ENCODE measurements at regions not wholly inside any gene's neighbourhood (a gene's known extent, or its start where the extent isn't known, plus 50 kb on each side); places are given as distances from the start of the nearest gene placed in this dataset.

DNA sequence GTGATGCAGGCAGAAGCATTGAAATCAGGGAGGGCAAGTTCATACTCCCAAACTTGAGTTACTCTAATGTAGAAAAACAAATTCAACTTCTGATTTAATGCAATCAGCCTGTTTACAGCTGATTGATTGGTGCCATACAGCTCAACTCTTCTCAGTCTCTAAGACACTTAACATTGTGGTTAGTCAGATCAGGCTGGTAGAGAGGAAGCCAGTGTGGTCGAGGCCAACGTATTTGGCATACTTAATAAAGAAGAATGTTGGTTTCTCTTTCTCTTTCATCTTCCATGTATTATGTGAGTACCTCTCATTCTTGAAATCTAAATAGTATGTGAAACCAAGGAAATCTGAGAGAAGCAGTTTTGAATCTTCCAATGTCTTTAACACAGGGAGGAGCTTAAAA is 255.0 kb upstream of the SLITRK1 start:
- Histone ChIP-seq H3K9me2 (ENCODE audit: insufficient read depth) (no peaks in the 10 kb centered on the region), H2AFZ (no peak overlapping the region), H3F3A (ENCODE audit: insufficient read depth) (no peaks in the 10 kb centered on the region), H3K4me2 (ENCODE audit: unreplicated experiment) (no peak overlapping the region), H3K79me2 (ENCODE audit: insufficient read depth) (no peaks in the 10 kb centered on the region), H3K4me3 (no peak overlapping the region), H3K4me1 (ENCODE audit: insufficient read depth) (no peaks in the 10 kb centered on the region), H3K9me3 (ENCODE audit: low read depth) (no peaks in the 10 kb centered on the region), H3K27ac (no peak overlapping the region), H4K20me1 (ENCODE audit: insufficient read depth) (no peaks in the 10 kb centered on the region), H3K27me3 (replicated peaks; ENCODE audit: insufficient read depth) (no peaks in the 10 kb centered on the region), H3K36me3 (ENCODE audit: low read depth) (no peaks in the 10 kb centered on the region), H3K9ac (no peak overlapping the region)
- DNase-seq = no peak
- in situ Hi-C loops (cut with MboI) = no loop called here
- TF ChIP-seq EZH2 (IDR thresholded peaks at IDR 0.05; ENCODE audit: insufficient read depth, poor library complexity, severe bottlenecking) (no peak), EZH2phosphoT487 (IDR thresholded peaks at IDR 0.05; ENCODE audit: insufficient read depth, low read depth) (no peak)
- WGBS, 2 experiments (ENCODE audit: low coverage in 1 of 2, low lambda C conversion rate in 2 of 2, missing lambda C conversion rate in 2 of 2) = 16 to 39% methylated on average over 2 of the region's 2 CpGs

DNA sequence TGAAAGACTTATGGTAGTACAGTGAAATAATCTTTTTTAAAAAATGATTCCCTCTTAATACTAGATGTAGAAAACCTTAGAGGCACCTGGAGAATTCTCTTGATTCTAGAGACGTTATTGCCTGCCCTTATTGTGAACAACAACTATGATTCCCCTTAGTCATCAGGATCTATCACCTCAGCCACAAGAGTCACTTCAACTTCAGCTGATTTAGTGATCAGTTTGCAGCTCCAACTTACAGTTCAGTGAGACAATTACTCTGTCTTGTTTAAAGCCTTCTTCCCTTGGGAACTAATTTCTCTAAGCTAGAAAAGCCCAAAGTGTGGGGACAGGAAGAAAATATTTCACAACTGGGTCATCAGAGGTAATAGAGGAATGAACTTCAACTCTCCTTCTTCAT is 254.3 kb upstream of the SLITRK1 start:
- H3K27me3 ChIP-seq (replicated peaks; ENCODE audit: insufficient read depth) = no peaks in the 10 kb centered on the region
- H3K9ac ChIP-seq = no peak overlapping the region
- H3K79me2 ChIP-seq (ENCODE audit: insufficient read depth) = no peaks in the 10 kb centered on the region
- DNase-seq = no peak
- H3K9me2 ChIP-seq (ENCODE audit: insufficient read depth) = no peaks in the 10 kb centered on the region
- H3K9me3 ChIP-seq (ENCODE audit: low read depth) = no peaks in the 10 kb centered on the region
- no peaks in the 10 kb centered on the region for H3K4me1 ChIP-seq (ENCODE audit: insufficient read depth)
- no peaks in the 10 kb centered on the region for H4K20me1 ChIP-seq (ENCODE audit: insufficient read depth)
- no peaks in the 10 kb centered on the region for H3F3A ChIP-seq (ENCODE audit: insufficient read depth)
- no peak overlapping the region for H3K4me2 ChIP-seq (ENCODE audit: unreplicated experiment)
- no peak for TF ChIP-seq EZH2 (IDR thresholded peaks at IDR 0.05; ENCODE audit: insufficient read depth, poor library complexity, severe bottlenecking)
- TF ChIP-seq EZH2phosphoT487 (IDR thresholded peaks at IDR 0.05; ENCODE audit: insufficient read depth, low read depth) = no peak
- no peak overlapping the region for H2AFZ ChIP-seq
- no peak overlapping the region for H3K27ac ChIP-seq
- H3K4me3 ChIP-seq = no peak overlapping the region
- in situ Hi-C loops (cut with MboI) = no loop called here
- no peaks in the 10 kb centered on the region for H3K36me3 ChIP-seq (ENCODE audit: low read depth)
- 6 to 7% methylated on average over 1 of the region's 1 CpG for WGBS, 2 experiments (ENCODE audit: low coverage in 1 of 2, low lambda C conversion rate in 2 of 2, missing lambda C conversion rate in 2 of 2)

DNA sequence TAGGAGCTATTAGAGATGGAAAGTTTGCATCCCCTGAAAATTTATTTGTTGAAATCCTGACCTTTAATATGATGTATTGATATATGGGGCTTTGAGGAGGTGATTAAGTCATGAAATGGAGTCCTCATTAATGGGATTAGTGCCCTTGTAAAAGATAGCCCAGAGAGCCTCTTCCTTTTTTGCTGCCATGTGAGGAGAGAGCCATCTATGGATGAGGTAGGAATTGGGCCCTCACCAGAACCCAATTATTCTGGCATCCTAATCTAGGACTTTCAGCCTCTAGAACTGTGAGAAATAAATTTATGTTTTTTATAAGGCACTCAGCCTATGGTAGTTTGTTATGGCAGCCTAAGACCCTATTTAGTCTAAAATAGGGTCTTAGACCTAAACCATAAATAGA is 250.2 kb upstream of the SLITRK1 start:
- Histone ChIP-seq H2AFZ (no peak overlapping the region), H3K9ac (no peak overlapping the region), H3K36me3 (ENCODE audit: low read depth) (no peaks in the 10 kb centered on the region), H3K27ac (no peak overlapping the region), H4K20me1 (ENCODE audit: insufficient read depth) (no peaks in the 10 kb centered on the region), H3K79me2 (ENCODE audit: insufficient read depth) (no peaks in the 10 kb centered on the region), H3F3A (ENCODE audit: insufficient read depth) (no peaks in the 10 kb centered on the region), H3K9me3 (ENCODE audit: low read depth) (no peaks in the 10 kb centered on the region), H3K4me2 (ENCODE audit: unreplicated experiment) (no peak overlapping the region), H3K27me3 (replicated peaks; ENCODE audit: insufficient read depth) (no peaks in the 10 kb centered on the region), H3K4me3 (no peak overlapping the region), H3K4me1 (ENCODE audit: insufficient read depth) (no peaks in the 10 kb centered on the region), H3K9me2 (ENCODE audit: insufficient read depth) (no peaks in the 10 kb centered on the region)
- in situ Hi-C loops (cut with MboI) = no loop called here
- TF ChIP-seq EZH2 (IDR thresholded peaks at IDR 0.05; ENCODE audit: insufficient read depth, poor library complexity, severe bottlenecking) (no peak), EZH2phosphoT487 (IDR thresholded peaks at IDR 0.05; ENCODE audit: insufficient read depth, low read depth) (no peak)
- no peak for DNase-seq

DNA sequence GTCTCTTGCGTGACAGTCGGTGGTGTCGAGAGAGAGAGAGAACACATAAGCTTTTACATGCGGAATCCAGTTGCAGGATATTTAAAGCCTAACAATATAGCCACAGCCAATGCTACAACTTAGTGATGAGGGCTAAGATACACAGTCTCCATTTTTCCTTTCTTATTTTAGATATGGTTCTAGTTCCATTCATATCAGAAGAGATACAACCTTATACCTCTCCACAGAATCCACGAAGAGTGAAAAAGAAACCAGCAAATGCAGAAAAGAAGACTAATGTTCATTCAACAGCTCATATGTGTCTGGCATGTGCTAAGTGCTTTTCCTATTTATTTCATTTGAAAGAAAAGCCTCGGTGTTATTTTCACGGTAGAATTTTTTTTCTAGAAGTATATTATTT is 249.0 kb upstream of the SLITRK1 start:
- H4K20me1 ChIP-seq (ENCODE audit: insufficient read depth) = no peaks in the 10 kb centered on the region
- H3F3A ChIP-seq (ENCODE audit: insufficient read depth) = no peaks in the 10 kb centered on the region
- H3K27me3 ChIP-seq (replicated peaks; ENCODE audit: insufficient read depth) = no peaks in the 10 kb centered on the region
- no peaks in the 10 kb centered on the region for H3K9me3 ChIP-seq (ENCODE audit: low read depth)
- H3K9me2 ChIP-seq (ENCODE audit: insufficient read depth) = no peaks in the 10 kb centered on the region
- DNase-seq = no peak
- in situ Hi-C loops (cut with MboI) = no loop called here
- no peak overlapping the region for H3K9ac ChIP-seq
- H3K4me3 ChIP-seq = no peak overlapping the region
- no peak overlapping the region for H3K4me2 ChIP-seq (ENCODE audit: unreplicated experiment)
- no peak overlapping the region for H2AFZ ChIP-seq
- H3K27ac ChIP-seq = no peak overlapping the region
- no peaks in the 10 kb centered on the region for H3K36me3 ChIP-seq (ENCODE audit: low read depth)
- TF ChIP-seq EZH2phosphoT487 (IDR thresholded peaks at IDR 0.05; ENCODE audit: insufficient read depth, low read depth) (no peak), EZH2 (IDR thresholded peaks at IDR 0.05; ENCODE audit: insufficient read depth, poor library complexity, severe bottlenecking) (no peak)
- H3K79me2 ChIP-seq (ENCODE audit: insufficient read depth) = no peaks in the 10 kb centered on the region
- 47 to 49% methylated on average over 7 of the region's 7 CpGs for WGBS, 2 experiments (ENCODE audit: low coverage in 1 of 2, low lambda C conversion rate in 2 of 2, missing lambda C conversion rate in 2 of 2)
- H3K4me1 ChIP-seq (ENCODE audit: insufficient read depth) = no peaks in the 10 kb centered on the region

DNA sequence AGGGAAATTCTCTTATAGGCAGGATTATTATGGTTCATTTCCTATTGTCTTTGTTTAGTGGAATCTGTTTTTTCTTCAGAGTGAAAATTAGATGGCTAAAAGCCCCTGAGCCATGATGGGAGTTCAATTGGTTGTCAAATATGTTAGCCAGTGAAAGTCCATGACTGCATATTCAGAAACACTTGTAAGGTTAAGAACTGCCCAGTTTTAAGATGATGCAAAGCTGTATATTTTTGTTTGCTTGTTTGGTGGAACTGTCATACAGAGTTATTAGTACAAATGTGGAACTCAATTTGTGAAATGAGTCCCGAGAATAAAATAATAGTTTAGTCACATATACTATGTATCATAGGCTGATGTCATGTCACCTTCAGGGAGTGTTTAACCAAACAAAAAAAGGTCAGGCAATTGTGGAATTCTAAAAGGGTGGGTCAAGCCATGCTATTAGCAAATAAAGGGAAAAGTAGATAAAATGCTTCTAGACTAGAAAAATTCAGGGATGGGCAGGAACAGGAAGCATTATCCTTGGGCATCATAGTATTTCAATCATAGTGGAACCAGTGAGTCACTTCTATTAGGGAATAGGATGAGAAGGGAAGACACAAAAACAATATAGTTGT is 248.3 kb upstream of the SLITRK1 start:
- no peak overlapping the region for H3K4me2 ChIP-seq (ENCODE audit: unreplicated experiment)
- no peaks in the 10 kb centered on the region for H4K20me1 ChIP-seq (ENCODE audit: insufficient read depth)
- WGBS, 2 experiments (ENCODE audit: low coverage in 1 of 2, low lambda C conversion rate in 2 of 2, missing lambda C conversion rate in 2 of 2) = 5 to 6% methylated on average over 1 of the region's 1 CpG
- H3K79me2 ChIP-seq (ENCODE audit: insufficient read depth) = no peaks in the 10 kb centered on the region
- H3K4me1 ChIP-seq (ENCODE audit: insufficient read depth) = no peaks in the 10 kb centered on the region
- no peak overlapping the region for H3K9ac ChIP-seq
- no peak overlapping the region for H3K27ac ChIP-seq
- no peaks in the 10 kb centered on the region for H3F3A ChIP-seq (ENCODE audit: insufficient read depth)
- no peak for DNase-seq
- H2AFZ ChIP-seq = no peak overlapping the region
- no peak for TF ChIP-seq EZH2phosphoT487 (IDR thresholded peaks at IDR 0.05; ENCODE audit: insufficient read depth, low read depth)
- no peak for TF ChIP-seq EZH2 (IDR thresholded peaks at IDR 0.05; ENCODE audit: insufficient read depth, poor library complexity, severe bottlenecking)
- no peak overlapping the region for H3K4me3 ChIP-seq
- in situ Hi-C loops (cut with MboI) = no loop called here
- no peaks in the 10 kb centered on the region for H3K9me3 ChIP-seq (ENCODE audit: low read depth)
- no peaks in the 10 kb centered on the region for H3K36me3 ChIP-seq (ENCODE audit: low read depth)
- H3K27me3 ChIP-seq (replicated peaks; ENCODE audit: insufficient read depth) = no peaks in the 10 kb centered on the region
- no peaks in the 10 kb centered on the region for H3K9me2 ChIP-seq (ENCODE audit: insufficient read depth)
